Neural progenitor cell (in vitro differentiated cells): ENCODE measurements at regions not wholly inside any gene's neighbourhood (a gene's known extent, or its start where the extent isn't known, plus 50 kb on each side); places are given as distances from the start of the nearest gene placed in this dataset.
"Not testable (repeated sequence)": the region's sequence is repeated elsewhere in the genome, so short reads cannot be mapped to it uniquely, and the experiment has no call there.

ENCODE experiments used
- DNase-seq: peaks from one replicate; pipeline ENCODE4 v3.0.0-alpha.2; 2016; ENCODE audit warnings: low spot score
- H2AFZ ChIP-seq: fragments of 200-600 bp; sonication (generic); replicated peaks from 2 replicates; pipeline ENCODE4 v1.6.1; 2016; ENCODE audit warnings: antibody characterized with exemption
- H3F3A ChIP-seq: fragments of 200-600 bp; sonication (generic); 2 replicates; pipeline ENCODE4 v1.6.1; 2016; ENCODE audit warnings: antibody characterized with exemption, low read depth
- H3K27ac ChIP-seq: fragments of 200-600 bp; sonication (generic); 2 replicates; pipeline ENCODE4 v1.5.1; 2016; ENCODE audit warnings: mild to moderate bottlenecking
- H3K27me3 ChIP-seq: fragments of 200-600 bp; sonication (generic); 2 replicates; pipeline ENCODE4 v1.6.1; 2016; ENCODE audit warnings: mild to moderate bottlenecking, moderate library complexity
- H3K36me3 ChIP-seq: fragments of 200-600 bp; sonication (generic); 2 replicates; pipeline ENCODE4 v1.5.1; 2016
- H3K4me1 ChIP-seq: fragments of 200-600 bp; sonication (generic); 2 replicates; pipeline ENCODE4 v1.6.1; 2016; ENCODE audit warnings: mixed run types
- H3K4me2 ChIP-seq: fragments of 200-600 bp; sonication (generic); 2 replicates; pipeline ENCODE4 v1.6.1; 2016
- H3K4me3 ChIP-seq: fragments of 200-600 bp; sonication (generic); 2 replicates; pipeline ENCODE4 v1.5.1; 2016
- H3K79me2 ChIP-seq: fragments of 200-600 bp; sonication (generic); 2 replicates; pipeline ENCODE4 v1.6.1; 2016; ENCODE audit warnings: low read depth
- H3K9ac ChIP-seq: fragments of 200-600 bp; sonication (generic); 2 replicates; pipeline ENCODE4 v1.6.1; 2016
- H3K9me3 ChIP-seq: fragments of 200-600 bp; sonication (generic); 2 replicates; pipeline ENCODE4 v1.5.1; 2016; ENCODE audit warnings: low read depth
- H4K20me1 ChIP-seq: fragments of 200-600 bp; sonication (generic); 2 replicates; pipeline ENCODE4 v1.6.1; 2016; ENCODE audit warnings: low read depth
- H3K27ac Mint-ChIP-seq: 3 replicates; pipeline ENCODE4 v1.8.0; 2021; ENCODE audit warnings: mixed read lengths
- H3K27me3 Mint-ChIP-seq: 2 replicates; pipeline ENCODE4 v1.8.0; 2022; ENCODE audit warnings: low read depth, mild to moderate bottlenecking, inconsistent platforms, moderate library complexity, mixed read lengths; ENCODE audit not compliant: insufficient read depth
- H3K36me3 Mint-ChIP-seq: 3 replicates; pipeline ENCODE4 v1.8.0; 2021; ENCODE audit warnings: mixed read lengths
- H3K4me1 Mint-ChIP-seq: 3 replicates; pipeline ENCODE4 v1.8.0; 2021; ENCODE audit warnings: mixed read lengths
- H3K4me3 Mint-ChIP-seq: 3 replicates; pipeline ENCODE4 v1.8.0; 2021; ENCODE audit warnings: mild to moderate bottlenecking, moderate library complexity, mixed read lengths
- H3K9me3 Mint-ChIP-seq: 3 replicates; pipeline ENCODE4 v1.8.0; 2020; ENCODE audit warnings: mixed read lengths
- CTCF ChIP-seq: fragments of 200-600 bp; sonication (generic); IDR thresholded peaks from 2 replicates; pipeline ENCODE4 v1.5.1; 2017; ENCODE audit warnings: antibody characterized with exemption, mild to moderate bottlenecking
- EZH2 ChIP-seq: fragments of 200-600 bp; sonication (generic); IDR thresholded peaks from 2 replicates; pipeline ENCODE4 v1.6.1; 2017; ENCODE audit warnings: antibody characterized with exemption, mild to moderate bottlenecking, moderate library complexity
- EZH2phosphoT487 ChIP-seq: fragments of 200-600 bp; sonication (generic); IDR thresholded peaks from 2 replicates; pipeline ENCODE4 v1.6.1; 2017; ENCODE audit warnings: antibody characterized with exemption

GRCh38 chr3:3295586-3295985 lies 116.1 kb upstream of the CRBN start:
- Mint-ChIP-seq H3K27me3 (no peaks in the 10 kb centered on the region), H3K27ac (no peak overlapping the region), H3K4me1 (peaks cover 9% of the 10 kb centered on the region), H3K36me3 (peaks cover 2% of the 10 kb centered on the region), H3K4me3 (no peak overlapping the region), H3K9me3 (peaks cover 19% of the 10 kb centered on the region)
- Histone ChIP-seq H3K27me3 (no peaks in the 10 kb centered on the region), H3K9ac (no peak overlapping the region), H3F3A (no peaks in the 10 kb centered on the region), H2AFZ (no peak overlapping the region), H3K9me3 (no peaks in the 10 kb centered on the region), H3K27ac (no peak overlapping the region), H3K4me3 (no peak overlapping the region), H3K79me2 (no peaks in the 10 kb centered on the region), H3K36me3 (no peaks in the 10 kb centered on the region), H3K4me2 (no peak overlapping the region), H3K4me1 (no peaks in the 10 kb centered on the region), H4K20me1 (no peaks in the 10 kb centered on the region)
- no peak for TF ChIP-seq EZH2phosphoT487
- no peak for TF ChIP-seq EZH2
- no peak for TF ChIP-seq CTCF
- no peak for DNase-seq

GRCh38 chr3:3291756-3292283 lies 112.3 kb upstream of the CRBN start:
- not testable (repeated sequence) for H3K9me3 ChIP-seq, H3K27ac Mint-ChIP-seq, H3K27me3 Mint-ChIP-seq, H2AFZ ChIP-seq, H3K36me3 Mint-ChIP-seq, H3K27me3 ChIP-seq, H3K4me2 ChIP-seq, H3K4me3 Mint-ChIP-seq, H3K36me3 ChIP-seq, H3K4me1 Mint-ChIP-seq, H3K9ac ChIP-seq, H3K4me1 ChIP-seq, H4K20me1 ChIP-seq, H3K27ac ChIP-seq, H3K79me2 ChIP-seq, H3K4me3 ChIP-seq, DNase-seq, H3F3A ChIP-seq
- H3K9me3 Mint-ChIP-seq = peaks cover 19% of the 10 kb centered on the region

- no peaks in the 10 kb centered on the region for H4K20me1 ChIP-seq
- Mint-ChIP-seq H3K4me1 (peaks cover 9% of the 10 kb centered on the region), H3K36me3 (peaks cover 2% of the 10 kb centered on the region), H3K27me3 (peaks cover 3% of the 10 kb centered on the region), H3K9me3 (peaks cover 9% of the 10 kb centered on the region), H3K27ac (peak overlapping the region; percentile 5), H3K4me3 (no peak overlapping the region)
- H3K4me1 ChIP-seq = peaks cover 8% of the 10 kb centered on the region
- no peaks in the 10 kb centered on the region for H3K27me3 ChIP-seq
- H3K36me3 ChIP-seq = no peaks in the 10 kb centered on the region
- H3K4me3 ChIP-seq = no peak overlapping the region
- no peak overlapping the region for H3K27ac ChIP-seq
- H2AFZ ChIP-seq = no peak overlapping the region
- no peaks in the 10 kb centered on the region for H3F3A ChIP-seq
- no peak for TF ChIP-seq EZH2
- TF ChIP-seq CTCF = no peak
- TF ChIP-seq EZH2phosphoT487 = no peak
- no peaks in the 10 kb centered on the region for H3K79me2 ChIP-seq
- H3K9me3 ChIP-seq = no peaks in the 10 kb centered on the region
- H3K9ac ChIP-seq = no peak overlapping the region
- no peak overlapping the region for H3K4me2 ChIP-seq
- no peak for DNase-seq
Observed at GRCh38 chr3:3288255-3288654, 108.8 kb upstream of the CRBN start.

- no peaks in the 10 kb centered on the region for H3K36me3 ChIP-seq
- no peak overlapping the region for H3K4me2 ChIP-seq
- TF ChIP-seq CTCF = no peak
- TF ChIP-seq EZH2 = no peak
- no peak for TF ChIP-seq EZH2phosphoT487
- no peaks in the 10 kb centered on the region for H3K9me3 ChIP-seq
- Mint-ChIP-seq H3K9me3 (peaks cover 3% of the 10 kb centered on the region), H3K27ac (no peak overlapping the region), H3K4me3 (no peak overlapping the region), H3K27me3 (peaks cover 3% of the 10 kb centered on the region), H3K4me1 (peaks cover 9% of the 10 kb centered on the region), H3K36me3 (no peaks in the 10 kb centered on the region)
- H2AFZ ChIP-seq = no peak overlapping the region
- peaks cover 8% of the 10 kb centered on the region for H3K4me1 ChIP-seq
- H3K27me3 ChIP-seq = no peaks in the 10 kb centered on the region
- no peaks in the 10 kb centered on the region for H3K79me2 ChIP-seq
- no peaks in the 10 kb centered on the region for H4K20me1 ChIP-seq
- DNase-seq = no peak
- no peak overlapping the region for H3K4me3 ChIP-seq
- H3F3A ChIP-seq = no peaks in the 10 kb centered on the region
- H3K9ac ChIP-seq = no peak overlapping the region
- H3K27ac ChIP-seq = no peak overlapping the region
Observed at GRCh38 chr3:3286014-3286413, 106.5 kb upstream of the CRBN start.
